EH (cell line): ENCODE measurements at regions not wholly inside any gene's neighbourhood (a gene's known extent, or its start where the extent isn't known, plus 50 kb on each side); places are given as distances from the start of the nearest gene placed in this dataset.
A peak's percentile ranks its signal among the peaks of the same experiment; 100 is the strongest.

Experiments used
- DNase-seq: peaks from one replicate; pipeline ENCODE4 v3.0.0-alpha.2; 2015; ENCODE audit warnings: low read depth

- DNase-seq = no peak
Measured at GRCh38 chr11:111093061-111093460, 152.5 kb upstream of the POU2AF2 start.

GRCh38 chr11:111091321-111091938 lies 154.1 kb upstream of the POU2AF2 start:
- no peak for DNase-seq

GRCh38 chr11:111089759-111090158 lies 155.8 kb upstream of the POU2AF2 start:
- no peak for DNase-seq

- no peak for DNase-seq
Measured at GRCh38 chr11:111088847-111089355, 156.6 kb upstream of the POU2AF2 start.

- no peak for DNase-seq
Measured at GRCh38 chr11:111086058-111086457, 159.5 kb upstream of the POU2AF2 start.

- DNase-seq = no peak
Measured at GRCh38 chr11:111082664-111083063, 162.9 kb upstream of the POU2AF2 start.

- DNase-seq = peak; percentile 23
Measured at GRCh38 chr11:111081021-111081511, 164.5 kb upstream of the POU2AF2 start.

GRCh38 chr11:111077530-111078322 lies 167.8 kb upstream of the POU2AF2 start:
- peak; percentile 44 for DNase-seq

GRCh38 chr11:111069066-111069465 lies 176.5 kb upstream of the POU2AF2 start:
- peak; percentile 88 for DNase-seq

GRCh38 chr11:111067994-111068393 lies 177.5 kb upstream of the POU2AF2 start:
- DNase-seq = no peak

- no peak for DNase-seq
Measured at GRCh38 chr11:111066846-111067245, 178.7 kb upstream of the POU2AF2 start.

GRCh38 chr11:111063726-111064517 lies 181.6 kb upstream of the POU2AF2 start:
- DNase-seq = peak; percentile 96

- DNase-seq = no peak
Measured at GRCh38 chr11:111062420-111062819, 183.1 kb upstream of the POU2AF2 start.

- peak; percentile 57 for DNase-seq
Measured at GRCh38 chr11:111059726-111060125, 185.8 kb upstream of the POU2AF2 start.

GRCh38 chr11:111049131-111049530 lies 196.4 kb upstream of the POU2AF2 start:
- no peak for DNase-seq

GRCh38 chr11:111047374-111047773 lies 198.2 kb upstream of the POU2AF2 start:
- peak; percentile 35 for DNase-seq

- peak; percentile 38 for DNase-seq
Measured at GRCh38 chr11:111046291-111046690, 199.2 kb upstream of the POU2AF2 start.

GRCh38 chr11:111045874-111046273 lies 199.7 kb upstream of the POU2AF2 start:
- no peak for DNase-seq

- no peak for DNase-seq
Measured at GRCh38 chr11:111045407-111045803, 200.1 kb upstream of the POU2AF2 start.

- DNase-seq = no peak
Measured at GRCh38 chr11:111044751-111045406, 200.6 kb upstream of the POU2AF2 start.

GRCh38 chr11:111039982-111040381 lies 205.5 kb upstream of the POU2AF2 start:
- DNase-seq = no peak

GRCh38 chr11:111035746-111036145 lies 209.8 kb upstream of the POU2AF2 start:
- no peak for DNase-seq
